GM23338 (cell line): ENCODE measurements at regions not wholly inside any gene's neighbourhood (a gene's known extent, or its start where the extent isn't known, plus 50 kb on each side); places are given as distances from the start of the nearest gene placed in this dataset.
A peak's percentile ranks its signal among the peaks of the same experiment; 100 is the strongest.

ENCODE experiments used
- ATAC-seq: fragments of 200-7000 bp; cut with Tn5 transposase; 3 replicates; pipeline ENCODE4 v1.9.1; 2020
- DNase-seq: peaks from one replicate; pipeline ENCODE4 v3.0.0-alpha.2; 2015; ENCODE audit warnings: low spot score
- H2AFZ ChIP-seq: fragments of 200-600 bp; sonication (generic); 2 replicates; pipeline ENCODE4 v1.8.0; 2016; ENCODE audit warnings: antibody characterized with exemption, mild to moderate bottlenecking, moderate library complexity
- H3F3A ChIP-seq: fragments of 200-600 bp; sonication (generic); replicated peaks from 2 replicates; pipeline ENCODE4 v1.8.0; 2017; ENCODE audit warnings: antibody characterized with exemption, mixed run types, low read depth
- H3K27ac ChIP-seq: fragments of 200-600 bp; sonication (generic); 2 replicates; pipeline ENCODE4 v1.6.1; 2016; ENCODE audit warnings: low read depth
- H3K27me3 ChIP-seq: fragments of 200-600 bp; sonication (generic); 2 replicates; pipeline ENCODE4 v1.8.0; 2016; ENCODE audit warnings: mild to moderate bottlenecking, mixed run types, moderate library complexity; ENCODE audit not compliant: insufficient read depth
- H3K36me3 ChIP-seq: fragments of 200-600 bp; sonication (generic); 2 replicates; pipeline ENCODE4 v1.8.0; 2016; ENCODE audit warnings: mild to moderate bottlenecking; ENCODE audit not compliant: insufficient read depth
- H3K4me1 ChIP-seq: fragments of 200-600 bp; sonication (generic); 2 replicates; pipeline ENCODE4 v1.8.0; 2016; ENCODE audit warnings: mild to moderate bottlenecking, moderate library complexity; ENCODE audit not compliant: insufficient read depth
- H3K4me2 ChIP-seq: fragments of 200-600 bp; sonication (generic); 2 replicates; pipeline ENCODE4 v1.7.1; 2017; ENCODE audit warnings: mixed run types
- H3K4me3 ChIP-seq: fragments of 200-600 bp; sonication (generic); 2 replicates; pipeline ENCODE4 v1.6.1; 2016; ENCODE audit warnings: mixed run types
- H3K79me2 ChIP-seq: fragments of 200-600 bp; sonication (generic); replicated peaks from 2 replicates; pipeline ENCODE4 v1.8.0; 2017; ENCODE audit warnings: mild to moderate bottlenecking; ENCODE audit not compliant: insufficient read depth
- H3K9me2 ChIP-seq: fragments of 200-600 bp; sonication (generic); 2 replicates; pipeline ENCODE4 v1.8.0; 2017; ENCODE audit not compliant: insufficient read depth
- H4K20me1 ChIP-seq: fragments of 200-600 bp; sonication (generic); replicated peaks from 2 replicates; pipeline ENCODE4 v1.8.0; 2017; ENCODE audit warnings: mild to moderate bottlenecking; ENCODE audit not compliant: insufficient read depth
- H3K27ac Mint-ChIP-seq: 2 replicates; pipeline ENCODE4 v1.8.0; 2020; ENCODE audit warnings: inconsistent platforms, mild to moderate bottlenecking, moderate library complexity, mixed read lengths
- H3K27me3 Mint-ChIP-seq: 3 replicates; pipeline ENCODE4 v1.8.0; 2022; ENCODE audit warnings: low read depth, mild to moderate bottlenecking, moderate library complexity, mixed read lengths, inconsistent platforms; ENCODE audit not compliant: insufficient read depth, poor library complexity
- H3K36me3 Mint-ChIP-seq: 3 replicates; pipeline ENCODE4 v1.8.0; 2021; ENCODE audit warnings: low read depth, mild to moderate bottlenecking, inconsistent platforms, moderate library complexity, mixed read lengths
- H3K4me1 Mint-ChIP-seq: 3 replicates; pipeline ENCODE4 v1.8.0; 2020; ENCODE audit warnings: mild to moderate bottlenecking, inconsistent platforms, mixed read lengths
- H3K4me3 Mint-ChIP-seq: 3 replicates; pipeline ENCODE4 v1.8.0; 2021; ENCODE audit warnings: moderate library complexity, mild to moderate bottlenecking, inconsistent platforms, mixed read lengths
- H3K9me3 Mint-ChIP-seq: 3 replicates; pipeline ENCODE4 v1.8.0; 2020; ENCODE audit warnings: moderate library complexity, mild to moderate bottlenecking, inconsistent platforms, mixed read lengths
- CREB1 ChIP-seq: fragments of 250-450 bp; sonication (Bioruptor Pico); IDR thresholded peaks from 2 replicates; pipeline ENCODE4 v1.5.0; 2020; ENCODE audit warnings: low read depth, mild to moderate bottlenecking, moderate library complexity
- EZH2 ChIP-seq: fragments of 200-600 bp; sonication (generic); IDR thresholded peaks from one replicate; pipeline ENCODE4 v1.8.0; 2017; ENCODE audit warnings: antibody characterized with exemption, mild to moderate bottlenecking, low read depth; ENCODE audit not compliant: unreplicated experiment
- EZH2phosphoT487 ChIP-seq: fragments of 200-600 bp; sonication (generic); IDR thresholded peaks from one replicate; pipeline ENCODE4 v1.8.1; 2018; ENCODE audit warnings: antibody characterized with exemption; ENCODE audit not compliant: unreplicated experiment
- JUNB ChIP-seq: IDR thresholded peaks from one replicate; pipeline ENCODE4 v1.6.1; 2016; ENCODE audit warnings: antibody characterized with exemption; ENCODE audit not compliant: unreplicated experiment
- NANOG ChIP-seq: IDR thresholded peaks from 2 replicates; pipeline ENCODE4 v1.6.1; 2016; ENCODE audit warnings: antibody characterized with exemption, borderline replicate concordance
- POLR2AphosphoS5 ChIP-seq: IDR thresholded peaks from 2 replicates; pipeline ENCODE4 v1.6.1; 2016; ENCODE audit warnings: antibody characterized with exemption, low read depth
- ZNF331 ChIP-seq: fragments of 250-450 bp; sonication (Bioruptor Pico); IDR thresholded peaks from 2 replicates; pipeline ENCODE4 v1.5.0; 2020; ENCODE audit warnings: low read depth, mild to moderate bottlenecking, moderate library complexity
- TF ChIP-seq, protein P1 (sequence below), 2 experiments: fragments of 200-600 bp in 1 of 2; sonication (generic) in 1 of 2; conservative IDR thresholded peaks; 2 replicates each; pipeline versions ENCODE4 v1.5.1 to v1.6.1; 2016 to 2017; ENCODE audit warnings: antibody characterized with exemption in 2 of 2, low read depth in 2 of 2, mild to moderate bottlenecking in 2 of 2, moderate library complexity in 1 of 2
- TF ChIP-seq, protein P2 (sequence below): IDR thresholded peaks from one replicate; pipeline ENCODE4 v1.6.1; 2018; ENCODE audit warnings: antibody characterized with exemption; ENCODE audit not compliant: unreplicated experiment
- TF ChIP-seq, protein P3 (sequence below): IDR thresholded peaks from 2 replicates; pipeline ENCODE4 v1.6.1; 2016; ENCODE audit warnings: antibody characterized with exemption

DNA sequence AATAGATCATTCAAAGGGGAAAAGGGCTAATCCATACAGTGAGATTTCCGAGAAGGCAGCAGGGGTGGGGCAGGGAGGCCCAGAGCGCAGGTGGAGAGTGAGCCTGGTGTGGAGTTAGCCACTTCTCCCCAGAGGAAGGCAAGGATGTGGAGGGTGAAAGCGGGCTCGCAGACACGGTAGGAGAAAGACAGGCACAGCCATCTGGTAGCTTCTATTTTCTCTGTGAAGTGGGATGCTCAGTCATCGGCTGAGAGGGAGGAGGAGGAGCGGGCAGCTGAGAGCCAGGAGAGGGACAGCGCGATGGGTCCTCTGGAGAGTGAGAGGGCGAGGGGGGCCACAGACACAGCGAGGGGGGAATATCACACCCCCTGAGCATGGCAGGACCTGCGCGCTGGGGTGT is 153.3 kb upstream of the NDUFV2 start:
- Histone ChIP-seq H3K4me3 (no peak overlapping the region), H3K4me1 (peaks cover 30% of the 10 kb centered on the region), H3K79me2 (no peaks in the 10 kb centered on the region), H3F3A (0 out of 2 replicates have a peak, but pooled peaks cover 3% of the 10 kb centered on the region), H3K9me2 (no peaks in the 10 kb centered on the region), H3K4me2 (0 out of 2 replicates have a peak overlapping the region, but pooled peaks have one; percentile 1), H3K27me3 (no peaks in the 10 kb centered on the region), H3K27ac (no peak overlapping the region), H3K36me3 (0 out of 2 replicates have a peak, but pooled peaks cover 3% of the 10 kb centered on the region), H2AFZ (peak overlapping the region; percentile 56; the same call in 1 of the 2 replicates), H4K20me1 (no peaks in the 10 kb centered on the region)
- Mint-ChIP-seq H3K4me3 (no peak overlapping the region), H3K4me1 (peaks cover 37% of the 10 kb centered on the region), H3K27ac (no peak overlapping the region), H3K9me3 (peaks cover 14% of the 10 kb centered on the region), H3K27me3 (peaks cover 10% of the 10 kb centered on the region), H3K36me3 (peaks cover 16% of the 10 kb centered on the region)
- DNase-seq = no peak
- no peak for TF ChIP-seq NANOG
- no peak for TF ChIP-seq POLR2AphosphoS5
- peak; percentile 61 for ATAC-seq

DNA sequence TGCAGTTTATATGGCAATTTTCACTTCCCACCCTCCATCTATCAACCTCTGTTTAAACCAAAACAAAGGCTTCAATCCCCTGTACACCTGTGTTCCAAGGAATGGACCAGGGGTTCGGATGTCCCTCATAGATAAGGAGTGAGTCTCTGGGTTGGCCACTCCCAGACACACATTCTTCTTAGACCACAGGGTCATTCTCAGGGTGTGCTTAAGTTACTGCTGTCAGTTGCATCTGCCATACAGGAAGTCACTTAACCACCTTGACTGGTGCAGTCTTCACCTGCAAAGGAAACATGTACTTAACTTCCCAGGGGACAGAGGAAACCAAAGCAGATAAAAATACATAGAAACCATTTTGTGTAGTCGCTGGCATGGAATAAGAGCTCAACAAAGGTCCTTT is 151.0 kb upstream of the NDUFV2 start:
- peaks cover 5% of the 10 kb centered on the region; the same call in 1 of the 2 replicates for H3K9me2 ChIP-seq
- no peak overlapping the region for H3K4me2 ChIP-seq
- peaks cover 32% of the 10 kb centered on the region for H3K4me1 Mint-ChIP-seq
- no peaks in the 10 kb centered on the region for H3K79me2 ChIP-seq
- ATAC-seq (no peak), DNase-seq (no peak)
- no peak overlapping the region for H3K27ac ChIP-seq
- H3K4me3 Mint-ChIP-seq = no peak overlapping the region
- H3K27me3 Mint-ChIP-seq = peaks cover 7% of the 10 kb centered on the region
- peaks cover 14% of the 10 kb centered on the region for H3K36me3 Mint-ChIP-seq
- 0 out of 2 replicates have a peak, but pooled peaks cover 3% of the 10 kb centered on the region for H3F3A ChIP-seq
- 0 out of 2 replicates have a peak, but pooled peaks cover 1% of the 10 kb centered on the region for H3K36me3 ChIP-seq
- H2AFZ ChIP-seq = no peak overlapping the region
- H3K4me3 ChIP-seq = no peak overlapping the region
- H3K27ac Mint-ChIP-seq = no peak overlapping the region
- H3K4me1 ChIP-seq = peaks cover 25% of the 10 kb centered on the region
- H4K20me1 ChIP-seq = no peaks in the 10 kb centered on the region
- no peaks in the 10 kb centered on the region for H3K27me3 ChIP-seq
- H3K9me3 Mint-ChIP-seq = peaks cover 13% of the 10 kb centered on the region
- TF ChIP-seq, protein P1, sequence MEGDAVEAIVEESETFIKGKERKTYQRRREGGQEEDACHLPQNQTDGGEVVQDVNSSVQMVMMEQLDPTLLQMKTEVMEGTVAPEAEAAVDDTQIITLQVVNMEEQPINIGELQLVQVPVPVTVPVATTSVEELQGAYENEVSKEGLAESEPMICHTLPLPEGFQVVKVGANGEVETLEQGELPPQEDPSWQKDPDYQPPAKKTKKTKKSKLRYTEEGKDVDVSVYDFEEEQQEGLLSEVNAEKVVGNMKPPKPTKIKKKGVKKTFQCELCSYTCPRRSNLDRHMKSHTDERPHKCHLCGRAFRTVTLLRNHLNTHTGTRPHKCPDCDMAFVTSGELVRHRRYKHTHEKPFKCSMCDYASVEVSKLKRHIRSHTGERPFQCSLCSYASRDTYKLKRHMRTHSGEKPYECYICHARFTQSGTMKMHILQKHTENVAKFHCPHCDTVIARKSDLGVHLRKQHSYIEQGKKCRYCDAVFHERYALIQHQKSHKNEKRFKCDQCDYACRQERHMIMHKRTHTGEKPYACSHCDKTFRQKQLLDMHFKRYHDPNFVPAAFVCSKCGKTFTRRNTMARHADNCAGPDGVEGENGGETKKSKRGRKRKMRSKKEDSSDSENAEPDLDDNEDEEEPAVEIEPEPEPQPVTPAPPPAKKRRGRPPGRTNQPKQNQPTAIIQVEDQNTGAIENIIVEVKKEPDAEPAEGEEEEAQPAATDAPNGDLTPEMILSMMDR (conservative IDR thresholded peaks at IDR 0.05; ENCODE audit: low read depth in 2 of 2) = no peak
- TF ChIP-seq, protein P2, sequence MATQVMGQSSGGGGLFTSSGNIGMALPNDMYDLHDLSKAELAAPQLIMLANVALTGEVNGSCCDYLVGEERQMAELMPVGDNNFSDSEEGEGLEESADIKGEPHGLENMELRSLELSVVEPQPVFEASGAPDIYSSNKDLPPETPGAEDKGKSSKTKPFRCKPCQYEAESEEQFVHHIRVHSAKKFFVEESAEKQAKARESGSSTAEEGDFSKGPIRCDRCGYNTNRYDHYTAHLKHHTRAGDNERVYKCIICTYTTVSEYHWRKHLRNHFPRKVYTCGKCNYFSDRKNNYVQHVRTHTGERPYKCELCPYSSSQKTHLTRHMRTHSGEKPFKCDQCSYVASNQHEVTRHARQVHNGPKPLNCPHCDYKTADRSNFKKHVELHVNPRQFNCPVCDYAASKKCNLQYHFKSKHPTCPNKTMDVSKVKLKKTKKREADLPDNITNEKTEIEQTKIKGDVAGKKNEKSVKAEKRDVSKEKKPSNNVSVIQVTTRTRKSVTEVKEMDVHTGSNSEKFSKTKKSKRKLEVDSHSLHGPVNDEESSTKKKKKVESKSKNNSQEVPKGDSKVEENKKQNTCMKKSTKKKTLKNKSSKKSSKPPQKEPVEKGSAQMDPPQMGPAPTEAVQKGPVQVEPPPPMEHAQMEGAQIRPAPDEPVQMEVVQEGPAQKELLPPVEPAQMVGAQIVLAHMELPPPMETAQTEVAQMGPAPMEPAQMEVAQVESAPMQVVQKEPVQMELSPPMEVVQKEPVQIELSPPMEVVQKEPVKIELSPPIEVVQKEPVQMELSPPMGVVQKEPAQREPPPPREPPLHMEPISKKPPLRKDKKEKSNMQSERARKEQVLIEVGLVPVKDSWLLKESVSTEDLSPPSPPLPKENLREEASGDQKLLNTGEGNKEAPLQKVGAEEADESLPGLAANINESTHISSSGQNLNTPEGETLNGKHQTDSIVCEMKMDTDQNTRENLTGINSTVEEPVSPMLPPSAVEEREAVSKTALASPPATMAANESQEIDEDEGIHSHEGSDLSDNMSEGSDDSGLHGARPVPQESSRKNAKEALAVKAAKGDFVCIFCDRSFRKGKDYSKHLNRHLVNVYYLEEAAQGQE = no peak
- TF ChIP-seq, protein P3, sequence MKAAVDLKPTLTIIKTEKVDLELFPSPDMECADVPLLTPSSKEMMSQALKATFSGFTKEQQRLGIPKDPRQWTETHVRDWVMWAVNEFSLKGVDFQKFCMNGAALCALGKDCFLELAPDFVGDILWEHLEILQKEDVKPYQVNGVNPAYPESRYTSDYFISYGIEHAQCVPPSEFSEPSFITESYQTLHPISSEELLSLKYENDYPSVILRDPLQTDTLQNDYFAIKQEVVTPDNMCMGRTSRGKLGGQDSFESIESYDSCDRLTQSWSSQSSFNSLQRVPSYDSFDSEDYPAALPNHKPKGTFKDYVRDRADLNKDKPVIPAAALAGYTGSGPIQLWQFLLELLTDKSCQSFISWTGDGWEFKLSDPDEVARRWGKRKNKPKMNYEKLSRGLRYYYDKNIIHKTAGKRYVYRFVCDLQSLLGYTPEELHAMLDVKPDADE = no peak
- TF ChIP-seq JUNB (no peak), ZNF331 (CRISPR knock-in tag) (no peak), EZH2 (no peak), CREB1 (CRISPR knock-in tag) (no peak), NANOG (no peak), EZH2phosphoT487 (no peak)
